GM23248 (cell line): ENCODE measurements at regions not wholly inside any gene's neighbourhood (a gene's known extent, or its start where the extent isn't known, plus 50 kb on each side); places are given as distances from the start of the nearest gene placed in this dataset.

Source experiments
- DNase-seq: peaks from one replicate; pipeline ENCODE4 v3.0.0-alpha.2; 2015
- H2AFZ ChIP-seq: fragments of 200-600 bp; sonication (generic); 2 replicates; pipeline ENCODE4 v1.6.1; 2016; ENCODE audit warnings: antibody characterized with exemption
- H3F3A ChIP-seq: fragments of 200-600 bp; sonication (generic); 2 replicates; pipeline ENCODE4 v1.6.1; 2016; ENCODE audit warnings: mild to moderate bottlenecking, antibody characterized with exemption, mixed run types; ENCODE audit not compliant: insufficient read depth
- H3K27ac ChIP-seq: fragments of 200-600 bp; sonication (generic); 2 replicates; pipeline ENCODE4 v1.5.1; 2016; ENCODE audit warnings: mild to moderate bottlenecking
- H3K27me3 ChIP-seq: fragments of 200-600 bp; sonication (generic); replicated peaks from 2 replicates; pipeline ENCODE4 v1.6.1; 2016; ENCODE audit warnings: mild to moderate bottlenecking; ENCODE audit not compliant: insufficient read depth
- H3K36me3 ChIP-seq: fragments of 200-600 bp; sonication (generic); 2 replicates; pipeline ENCODE4 v1.6.1; 2016; ENCODE audit warnings: low read depth, mild to moderate bottlenecking
- H3K4me1 ChIP-seq: fragments of 200-600 bp; sonication (generic); 2 replicates; pipeline ENCODE4 v1.6.1; 2016; ENCODE audit warnings: mild to moderate bottlenecking; ENCODE audit not compliant: insufficient read depth
- H3K4me2 ChIP-seq: fragments of 200-600 bp; sonication (generic); one replicate; pipeline ENCODE4 v1.6.1; 2016; ENCODE audit warnings: mild to moderate bottlenecking; ENCODE audit not compliant: unreplicated experiment
- H3K4me3 ChIP-seq: fragments of 200-600 bp; sonication (generic); 2 replicates; pipeline ENCODE4 v1.5.1; 2016; ENCODE audit warnings: mild to moderate bottlenecking
- H3K79me2 ChIP-seq: fragments of 200-600 bp; sonication (generic); 2 replicates; pipeline ENCODE4 v1.6.1; 2016; ENCODE audit warnings: mild to moderate bottlenecking; ENCODE audit not compliant: insufficient read depth
- H3K9ac ChIP-seq: fragments of 200-600 bp; sonication (generic); 2 replicates; pipeline ENCODE4 v1.6.1; 2016; ENCODE audit warnings: mild to moderate bottlenecking
- H3K9me2 ChIP-seq: fragments of 200-600 bp; sonication (generic); 2 replicates; pipeline ENCODE4 v1.6.1; 2016; ENCODE audit warnings: mixed run types, mild to moderate bottlenecking, moderate library complexity; ENCODE audit not compliant: insufficient read depth
- H3K9me3 ChIP-seq: fragments of 200-600 bp; sonication (generic); one replicate; pipeline ENCODE4 v1.6.1; 2017; ENCODE audit warnings: low read depth
- H4K20me1 ChIP-seq: fragments of 200-600 bp; sonication (generic); 2 replicates; pipeline ENCODE4 v1.6.0; 2016; ENCODE audit not compliant: insufficient read depth
- EZH2 ChIP-seq: fragments of 200-600 bp; sonication (generic); IDR thresholded peaks from 2 replicates; pipeline ENCODE4 v1.6.1; 2018; ENCODE audit warnings: antibody characterized with exemption, mild to moderate bottlenecking; ENCODE audit not compliant: insufficient read depth, poor library complexity, severe bottlenecking
- EZH2phosphoT487 ChIP-seq: fragments of 200-600 bp; sonication (generic); IDR thresholded peaks from 2 replicates; pipeline ENCODE4 v1.6.1; 2018; ENCODE audit warnings: antibody characterized with exemption, moderate library complexity, mild to moderate bottlenecking, low read depth; ENCODE audit not compliant: insufficient read depth
- WGBS, 2 experiments: methylation state at CpG; one replicate each; pipeline ENCODE4 v1.1.6; 2015 to 2017; ENCODE audit warnings: low lambda C conversion rate in 2 of 2, low coverage in 1 of 2; ENCODE audit errors: missing lambda C conversion rate in 2 of 2; 5-methylcytosine and 5-hydroxymethylcytosine counted together
- in situ Hi-C: fragments of 300-500 bp; cut with MboI; formaldehyde crosslinking; loops from 2 replicates; pipeline ENCODE4 v1.15.0; 2020

DNA sequence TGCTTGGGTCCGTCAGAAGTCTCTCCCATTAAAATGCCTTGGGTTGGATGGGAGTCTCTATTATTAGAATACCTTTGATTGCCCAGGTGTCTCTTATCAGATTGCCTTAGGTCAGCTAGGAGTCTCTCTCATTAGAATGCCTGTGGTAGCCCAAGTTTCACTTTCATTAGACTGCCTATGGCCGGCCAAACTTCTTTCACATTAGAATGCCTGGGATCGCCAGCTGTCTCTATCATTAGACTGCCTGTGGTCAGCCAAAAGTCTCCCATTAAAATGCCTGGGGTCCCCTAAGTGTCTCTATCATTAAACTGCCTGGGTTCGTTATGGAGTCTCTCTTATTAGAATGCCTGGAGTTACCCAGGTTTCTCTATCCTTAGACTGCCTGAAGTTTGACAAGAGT is 1476.7 kb downstream of the UQCRFS1 start:
- no peak overlapping the region for H3K4me3 ChIP-seq
- in situ Hi-C loops, result no loop called here
- H3K36me3 ChIP-seq, result 0 out of 2 replicates have a peak, but pooled peaks cover 6% of the 10 kb centered on the region
- no peaks in the 10 kb centered on the region for H3K79me2 ChIP-seq
- no peak overlapping the region for H3K27ac ChIP-seq
- H3K27me3 ChIP-seq, result no peaks in the 10 kb centered on the region
- H3K4me2 ChIP-seq, result no peak overlapping the region
- no peaks in the 10 kb centered on the region for H3K9me2 ChIP-seq
- TF ChIP-seq EZH2phosphoT487 (no peak), EZH2 (no peak)
- H3K4me1 ChIP-seq, result no peaks in the 10 kb centered on the region
- 91 to 96% methylated on average over 4 of the region's 4 CpGs for WGBS, 2 experiments
- no peaks in the 10 kb centered on the region for H3F3A ChIP-seq
- H3K9me3 ChIP-seq, result no peaks in the 10 kb centered on the region
- H3K9ac ChIP-seq, result no peak overlapping the region
- no peak overlapping the region for H2AFZ ChIP-seq
- H4K20me1 ChIP-seq, result no peaks in the 10 kb centered on the region
- no peak for DNase-seq

DNA sequence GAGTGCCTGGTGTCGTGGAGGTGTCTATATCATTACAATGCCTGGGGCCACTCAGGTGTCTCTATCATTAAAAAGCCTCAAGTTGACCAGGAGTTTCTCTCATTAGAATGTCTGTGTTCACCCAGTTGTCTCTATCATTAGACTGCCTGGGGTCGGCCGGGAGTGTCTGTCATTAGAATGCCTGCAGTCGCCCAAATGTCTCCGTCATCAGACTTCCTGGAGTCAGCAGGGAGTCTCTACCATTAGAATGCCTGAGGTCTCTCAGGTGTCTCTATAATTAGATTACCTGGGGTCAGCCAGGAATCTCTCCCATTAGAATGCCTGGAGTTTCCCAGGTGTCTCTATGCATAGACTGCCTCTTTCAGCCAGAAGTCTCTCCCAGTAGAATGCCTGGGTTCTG is 1477.6 kb downstream of the UQCRFS1 start:
- WGBS, 2 experiments, result 88 to 91% methylated on average over 5 of the region's 5 CpGs
- no peak overlapping the region for H2AFZ ChIP-seq
- H3K9ac ChIP-seq, result no peak overlapping the region
- no peak overlapping the region for H3K4me2 ChIP-seq
- H3K9me3 ChIP-seq, result no peaks in the 10 kb centered on the region
- no peaks in the 10 kb centered on the region for H3K79me2 ChIP-seq
- no peak overlapping the region for H3K27ac ChIP-seq
- no peak overlapping the region for H3K4me3 ChIP-seq
- no peak for DNase-seq
- no peaks in the 10 kb centered on the region for H3F3A ChIP-seq
- in situ Hi-C loops, result no loop called here
- no peaks in the 10 kb centered on the region for H3K27me3 ChIP-seq
- 0 out of 2 replicates have a peak, but pooled peaks cover 9% of the 10 kb centered on the region for H3K36me3 ChIP-seq
- TF ChIP-seq EZH2phosphoT487 (no peak), EZH2 (no peak)
- H4K20me1 ChIP-seq, result no peaks in the 10 kb centered on the region
- H3K9me2 ChIP-seq, result no peaks in the 10 kb centered on the region
- no peaks in the 10 kb centered on the region for H3K4me1 ChIP-seq

DNA sequence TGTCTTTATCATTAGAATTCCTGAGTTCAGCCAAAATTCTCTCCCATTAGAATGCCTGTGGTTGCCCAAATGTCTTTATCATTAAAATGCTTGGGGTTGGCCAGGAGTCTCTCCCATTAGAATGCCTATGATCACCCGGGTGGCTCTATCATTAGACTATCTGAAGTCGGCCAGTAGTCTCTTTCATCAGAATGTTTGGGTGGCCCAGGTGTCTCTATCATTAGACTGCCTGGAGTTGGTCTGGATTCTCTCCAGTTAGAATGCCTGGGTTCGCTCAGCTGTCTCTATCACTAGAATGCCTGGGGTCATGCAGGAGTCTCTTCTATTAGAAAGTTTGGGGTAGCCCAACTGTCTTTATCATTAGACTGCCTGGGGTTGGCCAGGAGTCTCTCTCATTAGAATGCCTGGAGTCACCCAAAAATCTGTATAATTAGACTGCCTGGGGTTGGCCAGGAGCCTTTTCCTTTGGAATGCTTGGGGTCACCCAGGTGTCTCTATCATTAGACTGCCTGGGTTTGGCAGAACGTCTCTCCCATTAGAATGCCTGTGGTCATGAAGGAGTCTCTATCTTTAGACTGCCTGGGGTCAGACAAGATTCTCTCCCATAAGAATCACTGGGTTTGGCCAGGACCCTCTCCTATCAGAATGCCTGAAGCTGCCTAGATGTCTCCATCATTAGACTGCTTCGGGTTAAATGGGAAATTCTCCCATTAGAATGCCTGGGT is 1478.3 kb downstream of the UQCRFS1 start:
- H3K27ac ChIP-seq, result no peak overlapping the region
- WGBS, 2 experiments, result 67 to 72% methylated on average over 5 of the region's 5 CpGs
- no peak overlapping the region for H3K9ac ChIP-seq
- H3K4me2 ChIP-seq, result no peak overlapping the region
- DNase-seq, result no peak
- H4K20me1 ChIP-seq, result no peaks in the 10 kb centered on the region
- H3K4me3 ChIP-seq, result no peak overlapping the region
- H3F3A ChIP-seq, result no peaks in the 10 kb centered on the region
- no peaks in the 10 kb centered on the region for H3K9me3 ChIP-seq
- TF ChIP-seq EZH2phosphoT487 (no peak), EZH2 (no peak)
- H3K4me1 ChIP-seq, result no peaks in the 10 kb centered on the region
- H2AFZ ChIP-seq, result no peak overlapping the region
- H3K9me2 ChIP-seq, result no peaks in the 10 kb centered on the region
- in situ Hi-C loops, result no loop called here
- H3K36me3 ChIP-seq, result 0 out of 2 replicates have a peak, but pooled peaks cover 11% of the 10 kb centered on the region
- no peaks in the 10 kb centered on the region for H3K79me2 ChIP-seq
- no peaks in the 10 kb centered on the region for H3K27me3 ChIP-seq

DNA sequence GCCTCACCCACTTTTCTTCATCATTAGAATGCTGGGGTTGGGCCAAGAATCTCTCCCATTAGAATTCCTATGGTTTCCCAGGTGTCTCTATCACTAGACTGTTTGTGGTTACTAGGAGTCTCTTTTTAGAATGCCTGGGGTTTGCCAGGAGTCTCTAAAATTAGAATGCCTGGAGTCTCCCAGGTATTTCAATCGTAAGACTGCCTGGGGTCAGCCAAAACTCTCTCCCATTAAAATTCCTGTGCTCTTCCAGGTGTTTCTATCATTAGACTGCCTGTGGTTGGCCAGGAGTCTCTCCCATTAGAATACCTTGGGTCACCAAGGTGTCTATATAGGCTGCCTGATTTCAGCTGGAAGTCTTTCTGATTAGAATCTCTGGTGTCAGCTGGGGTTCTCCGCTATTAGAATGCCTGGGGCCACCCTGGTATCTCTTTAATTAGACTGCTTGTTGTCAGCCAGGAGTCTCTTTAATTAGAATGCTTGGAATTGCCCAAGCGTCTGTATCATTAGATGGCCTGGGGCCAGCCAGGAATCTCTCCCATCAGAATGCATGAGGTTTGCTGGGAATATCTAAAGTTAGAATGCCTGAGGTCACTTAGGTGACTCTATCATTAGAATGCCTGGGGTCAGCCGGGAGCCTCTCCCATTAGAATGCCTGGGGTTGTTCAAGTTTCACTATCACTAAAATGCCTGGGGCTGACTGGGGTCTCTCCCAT is 1479.2 kb downstream of the UQCRFS1 start:
- WGBS, 2 experiments, result 88 to 89% methylated on average over 4 of the region's 4 CpGs
- no peaks in the 10 kb centered on the region for H3K9me3 ChIP-seq
- no peak overlapping the region for H3K9ac ChIP-seq
- H3K9me2 ChIP-seq, result no peaks in the 10 kb centered on the region
- in situ Hi-C loops, result no loop called here
- TF ChIP-seq EZH2, result no peak
- TF ChIP-seq EZH2phosphoT487, result no peak
- peaks cover 15% of the 10 kb centered on the region; the same call in 1 of the 2 replicates for H3K36me3 ChIP-seq
- no peaks in the 10 kb centered on the region for H3K27me3 ChIP-seq
- no peak overlapping the region for H3K4me2 ChIP-seq
- H3K4me1 ChIP-seq, result no peaks in the 10 kb centered on the region
- H2AFZ ChIP-seq, result no peak overlapping the region
- H3K27ac ChIP-seq, result no peak overlapping the region
- no peak for DNase-seq
- no peaks in the 10 kb centered on the region for H4K20me1 ChIP-seq
- no peaks in the 10 kb centered on the region for H3K79me2 ChIP-seq
- H3F3A ChIP-seq, result no peaks in the 10 kb centered on the region
- no peak overlapping the region for H3K4me3 ChIP-seq
